ENCODE measurements at regions not wholly inside any gene's neighbourhood (a gene's known extent, or its start where the extent isn't known, plus 50 kb on each side); places are given as distances from the start of the nearest gene placed in this dataset.

GRCh38 chr1:83769594-83770318 lies 229.2 kb downstream of the TTLL7 start:
- no peak for DNase-seq

GRCh38 chr1:83769072-83769471 lies 229.9 kb downstream of the TTLL7 start:
- DNase-seq: no peak

- no peak for DNase-seq
Observed at GRCh38 chr1:83766241-83766691, 232.7 kb downstream of the TTLL7 start.

DNA sequence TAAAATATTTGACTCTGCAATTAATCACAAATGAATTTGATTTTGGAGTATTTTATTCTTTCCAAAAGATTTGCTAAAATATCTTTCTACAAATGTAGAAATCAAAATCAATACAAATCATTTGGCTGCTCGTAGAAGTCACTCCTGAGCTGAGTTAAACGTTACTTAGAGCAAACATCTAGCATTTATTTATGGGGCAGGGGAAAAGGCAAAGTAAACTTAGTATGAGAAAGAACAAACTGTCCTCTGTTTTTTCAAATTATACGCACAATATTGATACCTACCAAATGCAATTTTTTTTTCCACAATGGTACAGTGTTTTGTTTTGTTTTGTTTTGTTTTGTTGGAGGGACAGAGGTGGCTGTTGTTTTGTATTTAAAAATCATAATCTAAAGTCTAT lies 233.8 kb downstream of the TTLL7 start:
- no peak for DNase-seq

- no peak for DNase-seq
Observed at GRCh38 chr1:83764209-83764608, 234.7 kb downstream of the TTLL7 start.

DNA sequence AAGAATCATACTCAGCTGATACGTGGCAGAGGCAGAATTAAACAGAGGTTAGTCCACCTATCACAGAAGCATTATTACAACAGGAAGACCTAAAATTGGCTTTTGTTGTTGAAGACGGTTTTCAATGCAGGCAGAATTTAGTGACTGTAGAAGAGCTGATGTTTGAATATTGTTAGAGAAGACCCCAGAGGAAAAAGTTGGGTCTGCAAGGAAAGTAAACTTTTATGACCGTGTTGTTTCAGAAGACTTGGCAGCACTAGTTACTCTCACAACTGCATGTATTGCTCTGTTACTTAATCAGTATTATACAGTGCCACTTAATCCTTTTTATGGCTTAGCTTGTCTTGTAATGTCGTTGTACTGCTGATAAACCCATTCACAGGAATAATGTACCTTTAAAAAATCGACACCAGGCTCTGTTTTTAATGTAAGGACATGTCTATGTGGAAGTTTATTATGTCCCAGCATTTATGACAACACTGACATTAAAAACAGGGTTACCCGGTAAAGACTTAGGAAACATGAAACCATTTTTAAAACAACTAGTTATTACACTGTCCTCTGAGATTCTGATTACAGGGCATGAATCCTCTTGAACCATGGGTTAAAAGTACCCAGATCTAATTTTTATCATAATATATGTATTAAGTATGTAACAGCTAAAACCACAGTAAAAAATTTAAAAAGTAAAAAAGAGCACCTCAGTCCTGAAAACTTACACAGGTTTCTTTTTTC lies 235.4 kb downstream of the TTLL7 start:
- no peak for DNase-seq

DNA sequence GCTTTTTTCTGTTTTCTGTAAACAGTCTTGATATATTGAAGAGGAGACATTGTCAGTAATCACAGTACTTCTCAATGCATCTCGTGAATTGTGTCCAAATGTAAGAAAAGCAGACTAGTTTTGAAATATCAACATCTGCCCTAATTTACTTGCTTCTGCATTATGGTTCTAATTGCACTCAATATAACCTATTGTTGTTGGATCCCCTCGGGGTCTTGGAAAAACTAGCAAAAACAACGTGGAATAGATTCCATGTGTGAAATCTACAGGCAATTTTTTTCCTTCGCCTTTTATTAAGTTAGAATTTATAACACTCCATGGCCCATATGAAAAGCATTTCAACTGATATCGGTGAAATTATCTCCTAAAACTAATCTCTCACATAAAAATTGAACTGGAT lies 236.5 kb downstream of the TTLL7 start:
- no peak for DNase-seq

- no peak for DNase-seq
Observed at GRCh38 chr1:83762039-83762365, 236.9 kb downstream of the TTLL7 start.

GRCh38 chr1:83761167-83762038 lies 237.5 kb downstream of the TTLL7 start:
- no peak for DNase-seq

DNA sequence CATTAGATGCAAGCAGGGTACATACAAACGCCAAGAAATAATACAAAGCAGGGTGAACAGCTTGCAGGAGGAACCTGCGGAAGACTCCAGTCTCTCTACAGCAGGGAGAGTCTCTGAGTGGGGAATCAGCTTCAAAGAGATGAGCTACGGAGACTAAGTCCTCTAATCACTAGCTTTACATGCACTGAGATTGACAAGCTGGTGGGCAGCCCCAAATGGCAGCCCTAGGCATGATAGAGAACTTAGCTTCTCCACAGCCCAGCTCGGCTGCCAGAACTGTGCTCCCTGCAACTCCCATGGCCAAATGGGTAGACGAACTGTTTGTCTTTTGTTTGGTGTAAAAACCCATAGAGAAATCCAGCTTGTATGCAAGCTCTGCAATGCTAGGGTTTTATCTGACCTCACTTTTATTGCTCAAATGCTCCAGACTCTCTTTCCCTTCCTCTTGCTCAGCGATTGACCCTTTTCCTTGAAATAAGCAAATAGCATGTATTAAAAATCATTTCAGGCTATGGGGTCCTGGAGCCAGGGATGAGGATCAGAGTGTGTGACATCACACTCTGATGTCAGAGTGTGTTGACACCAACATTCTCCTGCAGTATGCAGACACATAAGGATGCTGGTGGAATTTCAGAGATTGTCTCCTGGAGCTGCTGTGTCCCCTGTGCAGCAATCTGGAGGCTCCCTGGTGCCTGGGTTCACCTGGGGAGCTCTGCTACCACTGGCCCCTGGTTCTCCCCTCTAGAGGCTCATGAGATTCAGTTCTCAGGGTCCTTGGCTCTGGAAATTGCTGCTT lies 238.5 kb downstream of the TTLL7 start:
- DNase-seq: no peak

DNA sequence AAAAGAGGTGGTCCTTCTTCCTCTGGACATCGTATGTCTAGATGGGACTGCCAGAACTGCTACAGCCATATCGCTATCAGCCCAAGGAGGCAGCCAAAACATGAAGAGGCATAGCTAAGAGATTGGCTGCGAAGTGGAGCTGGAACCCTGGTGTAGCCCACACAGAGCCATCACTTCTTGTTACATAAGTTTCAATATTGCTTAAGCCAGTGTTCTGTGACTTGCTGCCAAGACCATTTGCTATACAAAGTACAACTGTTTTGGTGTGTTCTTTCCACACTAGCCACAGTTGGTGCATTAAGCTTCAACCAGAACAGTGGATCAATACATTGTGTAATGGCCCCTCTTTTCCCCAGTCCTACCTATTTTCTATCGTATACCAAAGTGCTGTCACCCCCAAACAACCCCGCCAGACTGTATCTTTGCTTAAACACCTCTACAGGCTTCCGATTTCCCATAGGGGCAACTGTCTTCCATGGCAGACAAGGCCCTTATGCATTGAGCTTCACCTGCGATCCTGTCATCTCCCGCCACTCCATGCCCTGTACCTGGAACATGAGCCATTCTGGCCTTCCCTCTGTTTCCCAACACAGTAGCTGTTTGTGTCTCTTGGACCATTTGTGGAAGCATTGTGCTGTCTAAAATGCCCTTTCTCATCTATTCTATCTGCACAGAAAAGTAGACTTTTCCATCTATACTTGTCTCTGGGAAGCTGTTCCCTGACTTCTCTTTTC lies 241.8 kb downstream of the TTLL7 start:
- DNase-seq: no peak

DNA sequence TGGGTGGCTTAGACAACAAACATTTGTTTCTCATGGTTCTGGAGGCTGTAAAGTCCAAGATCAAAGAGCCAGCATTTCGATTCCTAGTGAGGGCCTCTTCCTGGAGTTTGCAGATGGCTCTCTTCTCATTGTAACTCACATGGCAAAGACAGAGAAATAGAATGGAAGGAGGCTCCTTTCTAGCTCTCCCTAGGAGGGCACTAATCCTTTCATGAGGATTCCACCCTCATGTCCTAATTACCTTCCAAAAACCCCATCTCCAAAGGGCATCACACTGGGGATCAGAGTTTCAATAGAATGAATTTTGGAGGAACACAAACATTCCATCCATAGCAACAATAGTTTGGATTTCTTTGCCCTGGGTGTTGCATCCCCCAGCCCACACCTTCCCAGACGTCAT lies 247.3 kb downstream of the TTLL7 start:
- DNase-seq: no peak

DNA sequence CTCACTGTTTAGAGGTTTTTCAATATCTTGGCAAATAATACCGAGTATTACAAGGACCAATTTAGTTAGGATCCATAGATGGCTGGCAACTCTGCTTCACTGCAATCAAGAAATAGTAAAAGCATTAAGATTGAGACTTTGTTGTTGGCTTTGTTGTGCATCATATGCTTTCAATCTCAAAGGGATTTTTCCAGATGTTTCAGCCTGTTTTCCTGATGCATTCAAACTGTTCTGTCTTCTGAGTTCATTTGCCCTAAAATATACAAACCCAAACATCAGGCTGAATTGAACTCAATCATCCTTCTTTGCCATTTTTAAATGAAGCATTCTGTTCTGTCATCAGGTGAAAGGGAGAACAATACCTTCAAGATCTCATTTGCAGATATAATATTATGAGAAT lies 248.7 kb downstream of the TTLL7 start:
- no peak for DNase-seq

DNA sequence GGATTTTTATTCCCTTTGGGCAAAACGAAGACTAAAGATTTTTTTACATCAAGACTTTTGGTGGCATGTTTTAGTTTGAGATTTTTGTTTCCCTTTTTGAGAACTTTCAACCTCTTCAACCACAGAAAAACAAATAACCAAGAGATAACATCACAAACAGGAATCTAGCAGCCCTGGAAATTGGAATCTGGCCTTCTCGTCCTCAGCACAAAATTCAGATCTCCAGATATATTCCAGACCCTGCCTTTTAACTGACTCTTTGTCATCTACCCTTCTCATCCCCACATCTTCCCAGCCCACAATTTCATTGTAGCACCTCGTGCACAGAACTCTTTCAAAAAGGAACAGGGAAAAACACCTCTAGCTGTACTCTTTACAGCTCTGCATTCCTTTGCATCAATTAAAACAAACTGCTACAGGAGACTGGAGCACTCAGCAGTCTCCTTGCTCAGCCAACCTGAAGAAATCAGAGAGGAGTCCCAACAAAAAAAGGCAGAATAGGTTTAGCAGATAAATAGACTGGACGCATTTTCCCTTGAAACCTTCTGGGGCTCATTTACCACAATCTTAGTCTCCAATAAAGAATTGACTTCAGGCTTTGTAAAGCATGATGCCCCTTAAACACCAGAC lies 251.0 kb downstream of the TTLL7 start:
- DNase-seq: no peak

- no peak for DNase-seq
Observed at GRCh38 chr1:83746234-83746633, 252.7 kb downstream of the TTLL7 start.

DNA sequence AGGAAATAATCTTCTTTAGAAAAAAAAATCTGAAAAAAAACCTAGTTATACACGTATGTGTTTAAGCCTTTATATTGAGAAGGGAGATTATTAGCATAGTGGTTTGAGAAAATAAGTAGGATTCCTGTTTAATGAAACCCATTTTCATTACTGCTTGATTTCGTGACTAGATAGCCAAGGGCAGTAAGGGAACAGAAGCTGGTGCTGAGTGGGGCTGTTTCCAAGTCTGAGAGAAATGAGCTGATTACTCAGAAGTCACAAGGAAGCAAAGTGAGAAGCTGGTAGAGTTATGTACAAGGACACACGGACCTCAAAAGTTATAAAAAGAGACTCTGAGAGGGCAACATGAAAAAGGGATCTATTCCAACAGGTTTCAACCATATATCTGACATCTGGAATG lies 256.5 kb downstream of the TTLL7 start:
- no peak for DNase-seq

- DNase-seq: no peak
Observed at GRCh38 chr1:83741770-83742169, 257.2 kb downstream of the TTLL7 start.

GRCh38 chr1:83741348-83741747 lies 257.6 kb downstream of the TTLL7 start:
- DNase-seq: no peak

GRCh38 chr1:83735526-83735925 lies 263.4 kb downstream of the TTLL7 start:
- no peak for DNase-seq

- no peak for DNase-seq
Observed at GRCh38 chr1:83734420-83734819, 264.5 kb downstream of the TTLL7 start.

GRCh38 chr1:83725735-83726360 lies 273.1 kb downstream of the TTLL7 start:
- no peak for DNase-seq
